Caco-2 (cell line): ENCODE measurements at regions not wholly inside any gene's neighbourhood (a gene's known extent, or its start where the extent isn't known, plus 50 kb on each side); places are given as distances from the start of the nearest gene placed in this dataset.

Source experiments
- BruUV-seq: library from RNA; stranded (reverse); fragments of 400-500 nt; replicated peaks from 2 replicates; lab custom pipeline; 2021; lab: Mats Ljungman, UMichigan
- CTCF ChIA-PET: fragments of 300-600 bp; sonication (Branson Sonifier 250); formaldehyde crosslinking; loops from one replicate; lab custom pipeline; 2022; ENCODE audit warnings: antibody characterized with exemption; lab: Charles Lee
- POLR2A ChIA-PET: fragments of 300-600 bp; sonication (Branson Sonifier 250); formaldehyde crosslinking; loops from one replicate; lab custom pipeline; 2022; ENCODE audit warnings: antibody characterized with exemption; lab: Charles Lee
- DNase-seq, 2 experiments: peaks; one replicate each; pipeline versions ENCODE4 v3.0.0 to v3.0.0-alpha.2; 2020 to 2022
- H3K27me3 ChIP-seq: replicated peaks from 2 replicates; pipeline ENCODE4 v1.6.0; 2011; ENCODE audit warnings: low read length; ENCODE audit not compliant: control insufficient read depth, insufficient read depth
- H3K36me3 ChIP-seq: 2 replicates; pipeline ENCODE4 v1.5.1; 2011; ENCODE audit warnings: low read length; ENCODE audit not compliant: control insufficient read depth, insufficient read depth
- H3K4me1 ChIP-seq: fragments of 250-450 bp; sonication (Bioruptor Pico); 2 replicates; pipeline ENCODE4 v1.5.1; 2020; ENCODE audit warnings: mild to moderate bottlenecking
- H3K4me3 ChIP-seq: 2 replicates; pipeline ENCODE4 v1.5.1; 2011; ENCODE audit warnings: low read depth, mild to moderate bottlenecking, control low read depth, low read length
- H3K9me3 ChIP-seq: fragments of 250-450 bp; sonication (Bioruptor Pico); 2 replicates; pipeline ENCODE4 v1.5.1; 2020; ENCODE audit warnings: mild to moderate bottlenecking, moderate library complexity
- H3K27ac Mint-ChIP-seq: one replicate; pipeline ENCODE4 v1.8.0; 2022; ENCODE audit warnings: mixed read lengths; ENCODE audit not compliant: unreplicated experiment
- H3K27me3 Mint-ChIP-seq: one replicate; pipeline ENCODE4 v1.8.0; 2022; ENCODE audit warnings: mixed read lengths; ENCODE audit not compliant: insufficient read depth, unreplicated experiment
- H3K36me3 Mint-ChIP-seq: one replicate; pipeline ENCODE4 v1.8.0; 2022; ENCODE audit warnings: mild to moderate bottlenecking, mixed read lengths; ENCODE audit not compliant: insufficient read depth, unreplicated experiment
- H3K4me1 Mint-ChIP-seq: one replicate; pipeline ENCODE4 v1.8.0; 2022; ENCODE audit warnings: low read depth, mixed read lengths; ENCODE audit not compliant: unreplicated experiment
- H3K4me3 Mint-ChIP-seq: one replicate; pipeline ENCODE4 v1.8.0; 2022; ENCODE audit warnings: mild to moderate bottlenecking, moderate library complexity, mixed read lengths; ENCODE audit not compliant: unreplicated experiment
- H3K9me3 Mint-ChIP-seq: one replicate; pipeline ENCODE4 v1.8.0; 2022; ENCODE audit warnings: mixed read lengths; ENCODE audit not compliant: unreplicated experiment
- intact Hi-C: fragments of 100-400 bp; cut with micrococcal nuclease; formaldehyde crosslinking; loops from one replicate; pipeline ENCODE4 v1.10.0; 2022; ENCODE audit not compliant: unreplicated experiment
- TF ChIP-seq, protein P1 (sequence below), 2 experiments: fragments of 200-600 bp in 1 of 2; IDR thresholded peaks; 1 replicate in 1 of 2; 2 replicates in 1 of 2; pipeline versions ENCODE4 v1.5.1 to v1.8.0; 2011 to 2022; ENCODE audit warnings: antibody characterized with exemption in 1 of 2, control low read depth in 1 of 2, inconsistent platforms in 1 of 2, low read depth in 1 of 2, low read length in 1 of 2, mild to moderate bottlenecking in 1 of 2, moderate library complexity in 1 of 2; ENCODE audit not compliant: insufficient read depth in 1 of 2, severe bottlenecking in 1 of 2, unreplicated experiment in 1 of 2

GRCh38 chr14:76657846-76658245, 103.4 kb upstream of the VASH1 start:
- Histone ChIP-seq H3K27me3 (no peaks in the 10 kb centered on the region; the same call in 1 of the 2 replicates), H3K9me3 (0 out of 2 replicates have a peak, but pooled peaks cover 9% of the 10 kb centered on the region), H3K36me3 (no peaks in the 10 kb centered on the region), H3K4me3 (no peak overlapping the region), H3K4me1 (no peaks in the 10 kb centered on the region)
- Mint-ChIP-seq H3K27ac (no peak overlapping the region), H3K4me1 (peaks cover 6% of the 10 kb centered on the region), H3K9me3 (no peaks in the 10 kb centered on the region), H3K27me3 (peaks cover 9% of the 10 kb centered on the region), H3K36me3 (no peaks in the 10 kb centered on the region), H3K4me3 (no peak overlapping the region)
- intact Hi-C loops: no loop called here
- ChIA-PET POLR2A (no interaction called here), CTCF (no interaction called here)
- TF ChIP-seq, protein P1, sequence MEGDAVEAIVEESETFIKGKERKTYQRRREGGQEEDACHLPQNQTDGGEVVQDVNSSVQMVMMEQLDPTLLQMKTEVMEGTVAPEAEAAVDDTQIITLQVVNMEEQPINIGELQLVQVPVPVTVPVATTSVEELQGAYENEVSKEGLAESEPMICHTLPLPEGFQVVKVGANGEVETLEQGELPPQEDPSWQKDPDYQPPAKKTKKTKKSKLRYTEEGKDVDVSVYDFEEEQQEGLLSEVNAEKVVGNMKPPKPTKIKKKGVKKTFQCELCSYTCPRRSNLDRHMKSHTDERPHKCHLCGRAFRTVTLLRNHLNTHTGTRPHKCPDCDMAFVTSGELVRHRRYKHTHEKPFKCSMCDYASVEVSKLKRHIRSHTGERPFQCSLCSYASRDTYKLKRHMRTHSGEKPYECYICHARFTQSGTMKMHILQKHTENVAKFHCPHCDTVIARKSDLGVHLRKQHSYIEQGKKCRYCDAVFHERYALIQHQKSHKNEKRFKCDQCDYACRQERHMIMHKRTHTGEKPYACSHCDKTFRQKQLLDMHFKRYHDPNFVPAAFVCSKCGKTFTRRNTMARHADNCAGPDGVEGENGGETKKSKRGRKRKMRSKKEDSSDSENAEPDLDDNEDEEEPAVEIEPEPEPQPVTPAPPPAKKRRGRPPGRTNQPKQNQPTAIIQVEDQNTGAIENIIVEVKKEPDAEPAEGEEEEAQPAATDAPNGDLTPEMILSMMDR (IDR thresholded peaks at IDR 0.05; ENCODE audit: insufficient read depth in 1 of 2, low read depth in 1 of 2, low read length in 1 of 2, severe bottlenecking in 1 of 2, unreplicated experiment in 1 of 2): no peak
- DNase-seq: no peak
- no TSS peak for BruUV-seq

DNA sequence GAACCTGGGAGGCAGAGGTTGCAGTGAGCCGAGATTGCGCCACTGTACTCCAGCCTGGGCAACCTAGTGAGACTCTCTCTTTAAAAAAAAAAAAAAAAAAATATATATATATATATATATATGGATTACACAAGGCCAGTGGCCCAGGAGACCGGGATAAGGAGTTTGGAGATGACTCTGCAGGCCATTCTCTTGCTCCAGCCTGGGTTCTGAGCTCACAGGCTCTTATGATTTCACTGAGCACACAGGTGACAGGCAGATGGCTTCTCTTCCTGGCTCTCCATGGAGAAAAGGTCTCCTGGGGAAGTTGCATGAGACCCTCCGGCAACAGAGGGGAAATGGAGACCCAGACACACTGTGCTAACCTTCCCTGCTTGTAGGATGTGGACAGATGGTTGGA, 98.7 kb upstream of the VASH1 start:
- intact Hi-C loops: no loop called here
- H3K36me3 Mint-ChIP-seq: no peaks in the 10 kb centered on the region
- H3K27me3 ChIP-seq: no peaks in the 10 kb centered on the region
- no peaks in the 10 kb centered on the region for H3K36me3 ChIP-seq
- TF ChIP-seq, protein P1 (IDR thresholded peaks at IDR 0.05; ENCODE audit: insufficient read depth in 1 of 2, low read depth in 1 of 2, low read length in 1 of 2, severe bottlenecking in 1 of 2, unreplicated experiment in 1 of 2): no peak
- H3K9me3 ChIP-seq: 0 out of 2 replicates have a peak, but pooled peaks cover 9% of the 10 kb centered on the region
- H3K9me3 Mint-ChIP-seq: no peaks in the 10 kb centered on the region
- H3K4me3 ChIP-seq: no peak overlapping the region
- CTCF ChIA-PET: no interaction called here
- H3K4me1 Mint-ChIP-seq: no peaks in the 10 kb centered on the region
- no TSS peak for BruUV-seq
- H3K4me3 Mint-ChIP-seq: no peak overlapping the region
- no peaks in the 10 kb centered on the region for H3K4me1 ChIP-seq
- no peak for DNase-seq
- H3K27ac Mint-ChIP-seq: no peak overlapping the region
- POLR2A ChIA-PET: no interaction called here
- H3K27me3 Mint-ChIP-seq: no peaks in the 10 kb centered on the region

GRCh38 chr14:76664790-76665189, 96.5 kb upstream of the VASH1 start:
- no peaks in the 10 kb centered on the region for H3K36me3 Mint-ChIP-seq
- no peaks in the 10 kb centered on the region for H3K27me3 ChIP-seq
- no peaks in the 10 kb centered on the region for H3K9me3 ChIP-seq
- intact Hi-C loops: no loop called here
- no peaks in the 10 kb centered on the region for H3K27me3 Mint-ChIP-seq
- ChIA-PET POLR2A (no interaction called here), CTCF (no interaction called here)
- BruUV-seq: no TSS peak
- no peaks in the 10 kb centered on the region for H3K4me1 ChIP-seq
- H3K27ac Mint-ChIP-seq: no peak overlapping the region
- no peak overlapping the region for H3K4me3 ChIP-seq
- no peaks in the 10 kb centered on the region for H3K4me1 Mint-ChIP-seq
- no peak overlapping the region for H3K4me3 Mint-ChIP-seq
- no peak for DNase-seq
- TF ChIP-seq, protein P1 (IDR thresholded peaks at IDR 0.05; ENCODE audit: insufficient read depth in 1 of 2, low read depth in 1 of 2, low read length in 1 of 2, severe bottlenecking in 1 of 2, unreplicated experiment in 1 of 2): no peak
- no peaks in the 10 kb centered on the region for H3K36me3 ChIP-seq
- H3K9me3 Mint-ChIP-seq: no peaks in the 10 kb centered on the region
